Glomerular visceral epithelial cell (primary cell): ENCODE measurements at regions not wholly inside any gene's neighbourhood (a gene's known extent, or its start where the extent isn't known, plus 50 kb on each side); places are given as distances from the start of the nearest gene placed in this dataset.

ENCODE experiments used
- DNase-seq: peaks from one replicate; pipeline ENCODE4 v3.0.0-alpha.2; 2016; ENCODE audit errors: extremely low spot score

DNA sequence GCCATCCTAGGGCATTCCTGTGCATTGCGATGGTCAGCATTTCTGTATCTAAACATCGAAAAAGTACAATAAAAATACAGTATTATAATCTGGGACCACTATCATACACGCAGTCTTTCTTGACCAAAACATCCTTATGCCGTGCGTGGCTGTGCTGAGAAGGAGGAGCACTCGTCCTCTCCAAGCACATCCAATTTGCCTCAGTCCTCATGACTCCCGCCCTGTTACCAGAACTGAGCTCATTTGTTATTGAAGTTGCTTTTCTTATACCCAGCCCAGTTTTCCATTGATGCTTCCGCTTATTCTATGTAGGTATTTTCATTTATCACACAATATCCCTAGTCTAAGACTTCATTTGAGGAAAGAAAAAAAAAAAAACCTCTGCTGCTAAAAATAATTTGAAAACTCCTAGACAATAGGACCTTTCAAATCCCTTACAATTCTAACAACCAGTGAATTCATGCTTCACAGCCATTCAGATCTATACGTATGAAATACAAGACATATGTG is 236.9 kb upstream of the PLEKHG7 start:
- DNase-seq: no peak

- DNase-seq: no peak
Measured at GRCh38 chr12:92464911-92465310, 237.9 kb upstream of the PLEKHG7 start.

DNA sequence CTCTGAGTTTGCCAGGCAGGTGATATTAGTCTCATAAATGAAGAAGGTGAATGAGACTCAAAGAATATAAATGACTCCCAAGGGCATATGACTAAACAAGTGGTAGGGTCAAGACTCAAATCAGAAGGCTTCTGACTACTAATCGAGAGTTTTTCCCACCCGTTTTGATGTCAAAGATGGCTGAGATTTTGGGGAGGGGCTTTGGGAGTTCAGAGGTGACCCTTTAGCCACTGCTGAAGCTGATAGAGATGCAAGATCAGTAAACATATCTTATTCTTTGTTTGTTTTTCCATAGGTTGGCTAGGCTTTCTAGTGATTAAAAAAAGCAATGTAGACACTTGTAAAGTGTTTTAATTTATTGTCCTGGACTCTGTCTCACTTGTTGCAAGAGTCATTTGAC is 239.6 kb upstream of the PLEKHG7 start:
- DNase-seq: no peak

DNA sequence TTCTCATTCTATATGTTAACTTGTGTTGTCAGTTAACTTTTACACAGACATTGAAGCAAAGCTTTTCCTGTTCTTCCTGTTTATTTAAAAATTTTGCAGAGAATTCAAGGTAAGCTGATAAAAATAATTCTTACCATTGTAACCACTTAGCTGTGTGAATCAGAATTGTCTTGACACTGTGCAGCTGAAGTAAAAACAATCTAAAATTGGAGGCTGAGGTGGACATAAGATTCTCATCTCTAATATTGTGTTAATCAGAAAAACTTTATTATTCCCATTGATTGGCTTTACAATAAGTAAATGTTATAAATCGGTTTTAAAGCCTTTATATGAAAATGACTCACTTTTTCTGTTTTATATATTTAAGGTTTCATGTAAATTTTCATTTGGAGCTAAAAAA is 240.3 kb upstream of the PLEKHG7 start:
- no peak for DNase-seq

GRCh38 chr12:92462049-92462448 is 240.7 kb upstream of the PLEKHG7 start:
- peak; percentile 3 for DNase-seq

- no peak for DNase-seq
Measured at GRCh38 chr12:92459850-92460249, 242.9 kb upstream of the PLEKHG7 start.

DNA sequence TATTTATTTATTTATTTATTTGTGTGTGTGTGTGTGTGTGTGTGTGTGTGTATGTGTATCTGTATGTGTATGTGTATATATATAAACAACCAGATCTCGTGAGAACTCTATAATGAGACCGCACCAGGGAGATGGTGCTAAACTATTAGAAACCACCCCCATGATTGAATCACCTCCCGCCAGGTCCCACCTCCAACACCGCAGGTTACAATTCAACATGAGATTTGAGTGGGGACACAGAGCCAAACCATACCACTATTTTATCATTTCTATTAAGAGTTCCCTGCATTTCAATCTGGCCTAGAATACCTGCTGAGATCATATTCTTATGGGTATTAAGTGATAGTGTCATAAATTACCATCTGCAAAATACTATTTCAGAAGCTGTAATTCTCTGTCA is 243.8 kb upstream of the PLEKHG7 start:
- DNase-seq: no peak

DNA sequence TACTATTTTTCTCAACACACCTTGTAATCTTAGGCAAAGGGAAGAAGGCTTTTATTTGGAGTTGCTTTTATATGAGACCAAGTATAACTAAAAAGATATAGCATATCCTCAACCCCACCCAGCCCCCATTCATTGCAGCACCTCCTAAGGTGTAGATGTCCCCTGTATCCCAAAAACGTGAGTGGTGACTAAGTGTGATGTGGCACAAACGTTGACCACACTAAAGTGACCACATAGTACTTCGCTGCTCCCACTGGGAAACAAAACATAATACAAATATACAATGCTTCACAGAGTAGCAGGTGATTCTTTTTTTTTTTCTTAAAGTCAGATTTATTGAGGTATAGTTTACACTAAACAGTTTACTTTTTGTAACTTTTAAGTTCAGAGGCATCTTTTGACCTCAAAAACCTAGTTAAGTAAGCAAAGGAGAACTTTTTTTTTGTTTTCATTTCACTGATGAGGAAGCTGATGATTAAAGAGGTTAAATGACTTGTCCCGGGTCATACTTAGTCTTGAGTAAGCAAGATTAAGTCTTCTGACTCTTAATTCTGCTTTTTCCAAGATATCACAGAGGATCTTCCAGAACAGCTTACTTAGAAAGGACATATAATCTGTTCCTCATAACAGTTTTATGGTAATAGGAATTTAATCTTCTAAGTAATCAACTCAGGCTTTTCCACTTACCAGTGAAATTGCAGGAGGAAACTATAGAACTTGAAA is 245.2 kb upstream of the PLEKHG7 start:
- DNase-seq: no peak

GRCh38 chr12:92452763-92453162 is 250.0 kb upstream of the PLEKHG7 start:
- DNase-seq: no peak

- DNase-seq: no peak
Measured at GRCh38 chr12:92446083-92446460, 256.7 kb upstream of the PLEKHG7 start.

- DNase-seq: no peak
Measured at GRCh38 chr12:92445253-92446082, 257.3 kb upstream of the PLEKHG7 start.

DNA sequence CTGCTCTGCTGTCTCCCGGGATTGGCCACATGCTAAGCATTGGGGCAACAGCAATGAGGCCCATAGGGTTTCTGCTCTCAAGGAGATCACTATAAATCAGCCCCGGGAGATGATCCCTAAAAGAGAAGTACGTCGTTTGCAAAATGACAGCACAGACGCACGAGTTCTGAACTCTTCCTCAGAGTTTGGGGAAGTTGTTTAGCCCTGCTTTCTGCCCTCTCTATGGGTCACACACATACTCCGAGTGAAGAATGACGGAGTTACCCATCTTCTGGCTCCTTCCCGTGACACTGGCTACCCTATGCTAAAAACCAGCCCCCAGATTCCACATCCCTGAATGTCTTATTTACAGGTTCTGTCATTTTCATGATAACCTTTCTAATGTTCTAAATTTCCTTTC is 258.0 kb upstream of the PLEKHG7 start:
- no peak for DNase-seq

- DNase-seq: no peak
Measured at GRCh38 chr12:92442782-92443181, 260.0 kb upstream of the PLEKHG7 start.

DNA sequence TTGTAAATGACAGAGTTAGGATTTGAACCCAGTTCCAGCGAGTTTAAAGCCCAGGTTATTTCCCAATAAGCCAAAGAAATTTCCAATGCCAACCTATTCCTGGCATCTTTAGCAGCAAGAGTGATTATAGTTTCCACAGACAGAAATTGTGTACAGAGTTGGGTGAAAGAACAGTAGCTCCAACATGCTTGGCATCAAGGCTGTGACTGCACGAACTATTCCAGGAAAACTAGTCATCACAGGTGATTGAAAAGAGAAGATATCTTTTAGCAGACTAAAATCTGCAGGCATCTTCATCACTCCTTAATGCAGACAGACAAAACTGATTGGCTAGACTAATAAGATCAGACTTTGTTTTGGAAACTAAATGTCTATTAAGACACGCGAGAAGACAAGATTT is 262.7 kb upstream of the PLEKHG7 start:
- DNase-seq: no peak

GRCh38 chr12:92439420-92439805 is 263.4 kb upstream of the PLEKHG7 start:
- peak; percentile 2 for DNase-seq

GRCh38 chr12:92438641-92439419 is 264.0 kb upstream of the PLEKHG7 start:
- no peak for DNase-seq

- no peak for DNase-seq
Measured at GRCh38 chr12:92437452-92437851, 265.3 kb upstream of the PLEKHG7 start.

- DNase-seq: no peak
Measured at GRCh38 chr12:92436856-92437255, 265.9 kb upstream of the PLEKHG7 start.

DNA sequence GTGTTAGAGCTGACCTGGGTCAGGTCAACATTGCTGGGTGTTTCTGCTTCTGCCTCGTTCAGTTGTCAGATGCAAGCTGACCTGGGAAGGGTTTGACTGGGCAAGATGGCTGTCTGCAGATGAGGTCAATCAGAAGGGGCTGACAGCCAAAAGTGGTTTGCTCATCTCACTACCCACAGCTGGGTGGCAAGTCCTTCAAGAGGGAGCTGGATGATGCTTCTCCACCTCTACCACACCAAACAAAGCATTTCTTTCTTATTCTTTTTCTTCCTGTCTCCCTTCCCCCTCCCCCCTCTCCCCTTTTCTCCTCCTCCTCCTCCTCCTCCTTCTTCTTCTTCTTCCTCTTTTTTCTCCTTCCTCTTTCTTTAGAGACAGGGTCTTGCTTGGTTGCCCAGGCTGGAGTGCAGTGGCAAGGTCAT is 268.2 kb upstream of the PLEKHG7 start:
- DNase-seq: no peak

- no peak for DNase-seq
Measured at GRCh38 chr12:92432724-92433441, 269.9 kb upstream of the PLEKHG7 start.

DNA sequence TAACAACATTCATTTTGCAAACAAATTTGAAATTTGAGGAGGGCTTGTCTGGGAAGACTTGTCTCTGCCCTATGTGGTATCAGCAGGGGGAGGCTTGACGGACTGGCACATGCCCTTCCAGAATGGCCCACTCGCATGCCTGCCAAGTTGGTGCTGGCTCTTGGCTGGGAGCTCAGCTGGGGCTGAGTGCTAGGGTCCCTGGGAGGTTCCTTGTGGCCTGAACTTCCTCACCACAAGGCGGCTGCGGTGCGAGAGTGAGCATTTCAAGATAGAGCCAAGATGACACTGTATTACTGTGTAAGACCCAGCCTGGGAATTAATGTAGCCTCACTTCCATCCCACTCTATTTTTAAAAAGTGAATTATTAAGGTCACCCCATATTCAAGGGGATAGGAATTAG is 271.6 kb upstream of the PLEKHG7 start:
- DNase-seq: no peak

- DNase-seq: no peak
Measured at GRCh38 chr12:92426332-92426731, 276.5 kb upstream of the PLEKHG7 start.
